Liver (tissue), 8 donors: ENCODE measurements at regions not wholly inside any gene's neighbourhood (a gene's known extent, or its start where the extent isn't known, plus 50 kb on each side); places are given as distances from the start of the nearest gene placed in this dataset.

ENCODE experiments used
- DNase-seq: peaks from one replicate; pipeline ENCODE4 v3.0.0-alpha.2; 2017; ENCODE audit warnings: low spot score
- H3K27ac ChIP-seq, 2 donors: one replicate each; pipeline ENCODE4 v1.7.0; 2013; ENCODE audit warnings: inconsistent platforms in 2 of 2, low read length in 2 of 2, control low read depth in 1 of 2, low read depth in 1 of 2, mild to moderate bottlenecking in 1 of 2
- H3K27me3 ChIP-seq, 4 donors: one replicate each; pipeline versions ENCODE4 v1.6.1 to v1.7.0; 2013; ENCODE audit warnings: low read length in 3 of 4, inconsistent platforms in 1 of 4, mild to moderate bottlenecking in 1 of 4, moderate library complexity in 1 of 4; ENCODE audit not compliant: control insufficient read depth in 4 of 4, insufficient read depth in 4 of 4
- H3K36me3 ChIP-seq, 4 donors: one replicate each; pipeline versions ENCODE4 v1.6.1 to v1.7.0; 2013; ENCODE audit warnings: low read length in 3 of 4, mild to moderate bottlenecking in 3 of 4, low read depth in 1 of 4, moderate library complexity in 1 of 4; ENCODE audit not compliant: control insufficient read depth in 4 of 4, insufficient read depth in 3 of 4
- H3K4me1 ChIP-seq, 4 donors: one replicate each; pipeline versions ENCODE4 v1.6.1 to v1.7.0; 2013; ENCODE audit warnings: low read length in 3 of 4, mild to moderate bottlenecking in 3 of 4, moderate library complexity in 1 of 4; ENCODE audit not compliant: control insufficient read depth in 4 of 4, insufficient read depth in 4 of 4
- H3K4me3 ChIP-seq, 3 donors: one replicate each; pipeline versions ENCODE4 v1.6.1 to v1.7.0; 2013; ENCODE audit warnings: low read length in 3 of 3, control low read depth in 1 of 3, low read depth in 1 of 3, mild to moderate bottlenecking in 1 of 3
- H3K9ac ChIP-seq, 2 donors: one replicate each; pipeline ENCODE4 v1.7.0; 2013; ENCODE audit warnings: low read length in 2 of 2, mild to moderate bottlenecking in 2 of 2, moderate library complexity in 2 of 2, control low read depth in 1 of 2, low read depth in 1 of 2
- H3K9me3 ChIP-seq, 4 donors: one replicate each; pipeline versions ENCODE4 v1.6.1 to v1.7.0; 2013; ENCODE audit warnings: low read length in 3 of 4; ENCODE audit not compliant: control insufficient read depth in 4 of 4
- ATF3 ChIP-seq: IDR thresholded peaks from 2 replicates; pipeline ENCODE4 v1.6.1; 2016; ENCODE audit warnings: antibody characterized with exemption
- EGR1 ChIP-seq, 2 donors: IDR thresholded peaks; 2 replicates each; pipeline ENCODE4 v1.6.1; 2016 to 2018; ENCODE audit warnings: antibody characterized with exemption in 2 of 2, low read depth in 2 of 2
- FOXA1 ChIP-seq: IDR thresholded peaks from 2 replicates; pipeline ENCODE4 v1.6.1; 2016; ENCODE audit warnings: antibody characterized with exemption
- FOXA2 ChIP-seq: IDR thresholded peaks from 2 replicates; pipeline ENCODE4 v1.6.1; 2016; ENCODE audit warnings: antibody characterized with exemption
- GABPA ChIP-seq, 2 donors: IDR thresholded peaks in 1 of 2; conservative IDR thresholded peaks in 1 of 2; 2 replicates each; pipeline ENCODE4 v1.6.1; 2016; ENCODE audit warnings: antibody characterized with exemption in 2 of 2, mild to moderate bottlenecking in 1 of 2, moderate library complexity in 1 of 2
- HNF4G ChIP-seq: IDR thresholded peaks from 2 replicates; pipeline ENCODE4 v1.6.1; 2016; ENCODE audit warnings: antibody characterized with exemption
- JUND ChIP-seq, 2 donors: IDR thresholded peaks; 2 replicates each; pipeline ENCODE4 v1.6.1; 2016; ENCODE audit warnings: antibody characterized with exemption in 2 of 2
- RAD21 ChIP-seq, 2 donors: IDR thresholded peaks; 2 replicates each; pipeline ENCODE4 v1.6.1; 2016; ENCODE audit warnings: antibody characterized with exemption in 2 of 2, mild to moderate bottlenecking in 2 of 2
- REST ChIP-seq: IDR thresholded peaks from 2 replicates; pipeline ENCODE4 v1.6.1; 2016; ENCODE audit warnings: antibody characterized with exemption, mild to moderate bottlenecking
- RXRA ChIP-seq, 2 donors: IDR thresholded peaks; 2 replicates each; pipeline ENCODE4 v1.6.1; 2017 to 2018; ENCODE audit warnings: antibody characterized with exemption in 2 of 2, mild to moderate bottlenecking in 1 of 2
- SP1 ChIP-seq: IDR thresholded peaks from 2 replicates; pipeline ENCODE4 v1.6.1; 2018; ENCODE audit warnings: antibody characterized with exemption, mild to moderate bottlenecking
- YY1 ChIP-seq: IDR thresholded peaks from 2 replicates; pipeline ENCODE4 v1.6.1; 2016; ENCODE audit warnings: antibody characterized with exemption, mild to moderate bottlenecking
- WGBS: extraction: QIAGEN DNeasy Blood & Tissue Kit; methylation state at CpG from one replicate; pipeline ENCODE4 v1.1.7; 2013; 5-methylcytosine and 5-hydroxymethylcytosine counted together
- TF ChIP-seq, protein P1 (sequence below): IDR thresholded peaks from 2 replicates; pipeline ENCODE4 v1.6.1; 2016; ENCODE audit warnings: antibody characterized with exemption
- TF ChIP-seq, protein P2 (sequence below): fragments of 150-350 bp; IDR thresholded peaks from 2 replicates; pipeline ENCODE4 v1.5.1; 2017; ENCODE audit warnings: improper control_type of control experiment, low read depth, low read length; ENCODE audit not compliant: missing input control
- TF ChIP-seq, protein P3 (sequence below): IDR thresholded peaks from 2 replicates; pipeline ENCODE4 v1.6.1; 2016; ENCODE audit warnings: antibody characterized with exemption
- donor health status: healthy.
- donor health status: healthy.
- donor health status: healthy.
- donor health status: healthy.
- donor health status: healthy.

DNA sequence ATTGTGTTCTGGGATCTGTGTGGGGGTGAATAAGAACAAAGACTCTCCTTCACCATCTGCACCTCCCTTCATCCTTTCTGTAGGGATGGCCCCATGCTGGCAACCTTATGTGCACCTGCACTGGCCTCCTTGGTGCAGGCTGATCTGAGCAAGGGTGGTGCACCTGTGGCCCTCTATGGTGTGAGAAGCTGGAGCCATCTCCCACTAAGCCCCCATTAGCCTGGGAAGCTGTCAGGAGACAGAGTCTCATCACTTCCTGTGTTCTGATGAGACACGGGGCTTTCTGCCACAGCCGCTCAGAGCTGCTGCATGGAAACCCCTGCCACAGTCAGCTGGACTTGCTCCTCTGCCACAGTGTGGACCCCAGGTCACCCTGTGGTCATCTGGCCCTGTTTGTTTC is 565.3 kb upstream of the SALL3 start (continued):
- TF ChIP-seq REST: no peak
- TF ChIP-seq RXRA (IDR thresholded peaks at IDR 0.05): no peak
- no peak for TF ChIP-seq GABPA (IDR thresholded peaks at IDR 0.05 in 1 of 2, conservative IDR thresholded peaks at IDR 0.05 in 1 of 2)

DNA sequence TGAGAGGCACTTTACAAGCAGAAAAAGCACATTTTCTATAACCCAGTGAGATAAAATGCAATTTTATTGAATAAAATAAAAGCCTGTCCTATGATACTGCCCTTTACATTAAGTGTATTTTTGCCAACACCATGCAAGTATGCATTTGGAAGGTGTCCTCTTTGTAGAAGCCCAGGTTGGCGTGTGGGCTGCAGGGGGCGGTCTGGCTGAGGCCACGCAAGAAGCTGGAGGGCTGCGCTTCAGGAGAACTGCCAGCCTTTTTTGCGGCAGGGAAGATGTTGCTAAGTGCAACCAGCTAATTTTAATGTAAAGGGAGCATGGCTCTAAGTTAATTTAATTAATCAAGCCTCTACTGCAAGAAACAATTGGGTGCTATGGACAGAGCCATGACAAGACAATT is 562.8 kb upstream of the SALL3 start:
- Histone ChIP-seq H3K4me1 (no peaks in the 10 kb centered on the region), H3K27me3 (no peaks in the 10 kb centered on the region), H3K9ac (no peak overlapping the region), H3K36me3 (no peaks in the 10 kb centered on the region), H3K27ac (no peak overlapping the region), H3K4me3 (no peak overlapping the region), H3K9me3 (no peaks in the 10 kb centered on the region)
- no peak for DNase-seq
- WGBS: 81% methylated on average over 5 of the region's 5 CpGs
- TF ChIP-seq GABPA (IDR thresholded peaks at IDR 0.05 in 1 of 2, conservative IDR thresholded peaks at IDR 0.05 in 1 of 2) (no peak), ATF3 (no peak), RAD21 (IDR thresholded peaks at IDR 0.05) (no peak), YY1 (no peak), EGR1 (IDR thresholded peaks at IDR 0.05; ENCODE audit: low read depth in 2 of 2) (no peak), FOXA2 (no peak), REST (no peak), RXRA (IDR thresholded peaks at IDR 0.05) (no peak), SP1 (no peak), JUND (IDR thresholded peaks at IDR 0.05) (no peak), HNF4G (no peak), FOXA1 (no peak)
- TF ChIP-seq, protein P1, sequence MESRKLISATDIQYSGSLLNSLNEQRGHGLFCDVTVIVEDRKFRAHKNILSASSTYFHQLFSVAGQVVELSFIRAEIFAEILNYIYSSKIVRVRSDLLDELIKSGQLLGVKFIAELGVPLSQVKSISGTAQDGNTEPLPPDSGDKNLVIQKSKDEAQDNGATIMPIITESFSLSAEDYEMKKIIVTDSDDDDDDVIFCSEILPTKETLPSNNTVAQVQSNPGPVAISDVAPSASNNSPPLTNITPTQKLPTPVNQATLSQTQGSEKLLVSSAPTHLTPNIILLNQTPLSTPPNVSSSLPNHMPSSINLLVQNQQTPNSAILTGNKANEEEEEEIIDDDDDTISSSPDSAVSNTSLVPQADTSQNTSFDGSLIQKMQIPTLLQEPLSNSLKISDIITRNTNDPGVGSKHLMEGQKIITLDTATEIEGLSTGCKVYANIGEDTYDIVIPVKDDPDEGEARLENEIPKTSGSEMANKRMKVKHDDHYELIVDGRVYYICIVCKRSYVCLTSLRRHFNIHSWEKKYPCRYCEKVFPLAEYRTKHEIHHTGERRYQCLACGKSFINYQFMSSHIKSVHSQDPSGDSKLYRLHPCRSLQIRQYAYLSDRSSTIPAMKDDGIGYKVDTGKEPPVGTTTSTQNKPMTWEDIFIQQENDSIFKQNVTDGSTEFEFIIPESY: no peak
- TF ChIP-seq, protein P2, sequence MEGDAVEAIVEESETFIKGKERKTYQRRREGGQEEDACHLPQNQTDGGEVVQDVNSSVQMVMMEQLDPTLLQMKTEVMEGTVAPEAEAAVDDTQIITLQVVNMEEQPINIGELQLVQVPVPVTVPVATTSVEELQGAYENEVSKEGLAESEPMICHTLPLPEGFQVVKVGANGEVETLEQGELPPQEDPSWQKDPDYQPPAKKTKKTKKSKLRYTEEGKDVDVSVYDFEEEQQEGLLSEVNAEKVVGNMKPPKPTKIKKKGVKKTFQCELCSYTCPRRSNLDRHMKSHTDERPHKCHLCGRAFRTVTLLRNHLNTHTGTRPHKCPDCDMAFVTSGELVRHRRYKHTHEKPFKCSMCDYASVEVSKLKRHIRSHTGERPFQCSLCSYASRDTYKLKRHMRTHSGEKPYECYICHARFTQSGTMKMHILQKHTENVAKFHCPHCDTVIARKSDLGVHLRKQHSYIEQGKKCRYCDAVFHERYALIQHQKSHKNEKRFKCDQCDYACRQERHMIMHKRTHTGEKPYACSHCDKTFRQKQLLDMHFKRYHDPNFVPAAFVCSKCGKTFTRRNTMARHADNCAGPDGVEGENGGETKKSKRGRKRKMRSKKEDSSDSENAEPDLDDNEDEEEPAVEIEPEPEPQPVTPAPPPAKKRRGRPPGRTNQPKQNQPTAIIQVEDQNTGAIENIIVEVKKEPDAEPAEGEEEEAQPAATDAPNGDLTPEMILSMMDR: no peak
- TF ChIP-seq, protein P3, sequence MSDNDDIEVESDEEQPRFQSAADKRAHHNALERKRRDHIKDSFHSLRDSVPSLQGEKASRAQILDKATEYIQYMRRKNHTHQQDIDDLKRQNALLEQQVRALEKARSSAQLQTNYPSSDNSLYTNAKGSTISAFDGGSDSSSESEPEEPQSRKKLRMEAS: no peak
